ENCODE measurements at regions not wholly inside any gene's neighbourhood (a gene's known extent, or its start where the extent isn't known, plus 50 kb on each side); places are given as distances from the start of the nearest gene placed in this dataset.

DNA sequence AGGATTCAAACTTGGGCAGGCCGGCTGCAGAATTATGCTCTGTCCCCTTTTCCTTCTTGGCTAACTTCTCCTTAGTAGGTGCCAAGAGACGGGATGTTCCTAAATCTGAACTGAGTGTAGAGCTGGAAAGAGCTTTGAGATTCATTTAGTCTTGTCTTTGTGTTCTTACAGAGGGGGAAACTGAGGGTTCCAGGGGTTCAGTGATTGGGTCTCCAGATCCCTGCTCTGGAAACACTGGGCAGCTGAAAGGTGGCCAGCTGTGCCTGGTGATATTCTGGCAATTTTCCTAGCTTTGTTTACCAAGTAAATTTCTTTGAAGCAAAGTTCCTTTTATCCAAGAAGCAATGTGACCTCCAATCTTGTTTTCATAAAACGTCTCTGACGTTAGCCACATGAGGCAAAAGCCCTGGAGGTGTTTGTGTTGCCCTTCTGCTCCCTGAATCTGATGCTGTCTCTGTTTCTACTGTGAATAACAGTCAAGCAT, 288.7 kb downstream of the ZSWIM6 start:
- TF ChIP-seq CTCF (IDR thresholded peaks at IDR 0.05) (no peak), ZNF302 (CRISPR knock-in tag; IDR thresholded peaks at IDR 0.05) (no peak), MYC (IDR thresholded peaks at IDR 0.05; ENCODE audit: borderline replicate concordance, low read length) (no peak), MAFK (IDR thresholded peaks at IDR 0.05; ENCODE audit: partially characterized antibody) (no peak), BCL3 (IDR thresholded peaks at IDR 0.05) (peak; percentile 75; the same call in 1 of the 3 replicates), REST (IDR thresholded peaks at IDR 0.05) (no peak), POLR2A (IDR thresholded peaks at IDR 0.05; ENCODE audit: low read length) (no peak)
- TF ChIP-seq, protein P1, sequence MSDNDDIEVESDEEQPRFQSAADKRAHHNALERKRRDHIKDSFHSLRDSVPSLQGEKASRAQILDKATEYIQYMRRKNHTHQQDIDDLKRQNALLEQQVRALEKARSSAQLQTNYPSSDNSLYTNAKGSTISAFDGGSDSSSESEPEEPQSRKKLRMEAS (IDR thresholded peaks at IDR 0.05) = peak; percentile 33; the same call in 1 of the 2 replicates
